ENCODE measurements at regions not wholly inside any gene's neighbourhood (a gene's known extent, or its start where the extent isn't known, plus 50 kb on each side); places are given as distances from the start of the nearest gene placed in this dataset.

- intact Hi-C loops (cut with micrococcal nuclease; ENCODE audit: unreplicated experiment) = no loop called here
- Histone ChIP-seq H3K36me3 (ENCODE audit: insufficient read depth, low read length, poor library complexity, severe bottlenecking) (no peaks in the 10 kb centered on the region), H3K27ac (ENCODE audit: low read depth, low read length, poor library complexity, severe bottlenecking) (no peak overlapping the region), H3K9me3 (ENCODE audit: low read depth, low read length, poor library complexity, severe bottlenecking) (no peaks in the 10 kb centered on the region), H3K4me1 (ENCODE audit: insufficient read depth, low read length, poor library complexity, severe bottlenecking) (no peaks in the 10 kb centered on the region), H3K4me3 (ENCODE audit: low read depth, low read length, poor library complexity, severe bottlenecking) (no peak overlapping the region), H3K27me3 (replicated peaks; ENCODE audit: insufficient read depth, low read depth, low read length, poor library complexity) (no peaks in the 10 kb centered on the region)
- no peak for TF ChIP-seq EZH2 (IDR thresholded peaks at IDR 0.05; ENCODE audit: borderline replicate concordance, low read depth, low read length, poor library complexity, severe bottlenecking)
- TF ChIP-seq CTCF (conservative IDR thresholded peaks at IDR 0.05; ENCODE audit: low read depth, low read length) = no peak
- no TSS peak for BruUV-seq (replicated peaks)
- no peak for DNase-seq (ENCODE audit: low spot score)
- CTCF ChIA-PET = no interaction called here
- POLR2A ChIA-PET (ENCODE audit: low non-redundant PET) = no interaction called here
Observed at GRCh38 chr3:70564552-70564951, 252.1 kb upstream of the MDFIC2 start.

- Histone ChIP-seq H3K36me3 (ENCODE audit: insufficient read depth, low read length, poor library complexity, severe bottlenecking) (no peaks in the 10 kb centered on the region), H3K4me3 (ENCODE audit: low read depth, low read length, poor library complexity, severe bottlenecking) (no peak overlapping the region), H3K27me3 (replicated peaks; ENCODE audit: insufficient read depth, low read depth, low read length, poor library complexity) (no peaks in the 10 kb centered on the region), H3K9me3 (ENCODE audit: low read depth, low read length, poor library complexity, severe bottlenecking) (no peaks in the 10 kb centered on the region), H3K27ac (ENCODE audit: low read depth, low read length, poor library complexity, severe bottlenecking) (no peak overlapping the region), H3K4me1 (ENCODE audit: insufficient read depth, low read length, poor library complexity, severe bottlenecking) (no peaks in the 10 kb centered on the region)
- intact Hi-C loops (cut with micrococcal nuclease; ENCODE audit: unreplicated experiment) = no loop called here
- ChIA-PET POLR2A (ENCODE audit: low non-redundant PET) (no interaction called here), CTCF (no interaction called here)
- no TSS peak for BruUV-seq (replicated peaks)
- TF ChIP-seq EZH2 (IDR thresholded peaks at IDR 0.05; ENCODE audit: borderline replicate concordance, low read depth, low read length, poor library complexity, severe bottlenecking) = no peak
- no peak for TF ChIP-seq CTCF (conservative IDR thresholded peaks at IDR 0.05; ENCODE audit: low read depth, low read length)
- DNase-seq (ENCODE audit: low spot score) = no peak
Observed at GRCh38 chr3:70561796-70562195, 249.4 kb upstream of the MDFIC2 start.

GRCh38 chr3:70558956-70559355 lies 246.5 kb upstream of the MDFIC2 start:
- Histone ChIP-seq H3K27me3 (replicated peaks; ENCODE audit: insufficient read depth, low read depth, low read length, poor library complexity) (no peaks in the 10 kb centered on the region), H3K4me1 (ENCODE audit: insufficient read depth, low read length, poor library complexity, severe bottlenecking) (no peaks in the 10 kb centered on the region), H3K27ac (ENCODE audit: low read depth, low read length, poor library complexity, severe bottlenecking) (no peak overlapping the region), H3K4me3 (ENCODE audit: low read depth, low read length, poor library complexity, severe bottlenecking) (no peak overlapping the region), H3K9me3 (ENCODE audit: low read depth, low read length, poor library complexity, severe bottlenecking) (no peaks in the 10 kb centered on the region), H3K36me3 (ENCODE audit: insufficient read depth, low read length, poor library complexity, severe bottlenecking) (no peaks in the 10 kb centered on the region)
- intact Hi-C loops (cut with micrococcal nuclease; ENCODE audit: unreplicated experiment) = loop anchor here (10.0 kb wide), 4 partner anchors 156 to 1026 kb away; partner anchors contain the start of gene FOXP1
- TF ChIP-seq CTCF (conservative IDR thresholded peaks at IDR 0.05; ENCODE audit: low read depth, low read length) (no peak), EZH2 (IDR thresholded peaks at IDR 0.05; ENCODE audit: borderline replicate concordance, low read depth, low read length, poor library complexity, severe bottlenecking) (no peak)
- POLR2A ChIA-PET (ENCODE audit: low non-redundant PET) = no interaction called here
- no peak for DNase-seq (ENCODE audit: low spot score)
- CTCF ChIA-PET = no interaction called here
- no TSS peak for BruUV-seq (replicated peaks)
